H1 (cell line): ENCODE measurements at regions not wholly inside any gene's neighbourhood (a gene's known extent, or its start where the extent isn't known, plus 50 kb on each side); places are given as distances from the start of the nearest gene placed in this dataset.
A peak's percentile ranks its signal among the peaks of the same experiment; 100 is the strongest.

Experiments used
- CTCF ChIA-PET: fragments of 300-600 bp; sonication (Branson Sonifier 250); formaldehyde crosslinking; loops from one replicate; lab custom pipeline; 2021; ENCODE audit not compliant: partially characterized antibody; lab: Charles Lee
- POLR2A ChIA-PET: fragments of 300-600 bp; sonication (Branson Sonifier 250); formaldehyde crosslinking; loops from one replicate; lab custom pipeline; 2021; ENCODE audit warnings: inconsistent platforms; ENCODE audit not compliant: partially characterized antibody; lab: Charles Lee
- DNase-seq, 2 experiments: peaks; one replicate each; pipeline versions ENCODE4 v3.0.0 to v3.0.0-alpha.2; 2010 to 2022; ENCODE audit warnings: low spot score in 2 of 2, low read depth in 1 of 2, mixed read lengths in 1 of 2
- FAIRE-seq: peaks from 2 replicates; lab custom pipeline; 2011; peaks lifted over from hg19 to GRCh38; lab: Jason Lieb, UNC
- H2AFZ ChIP-seq: 2 replicates; pipeline ENCODE4 v1.8.1; 2012; ENCODE audit warnings: low read length, inconsistent platforms
- H2AK5ac ChIP-seq: 2 replicates; pipeline ENCODE4 v1.6.1; 2013; ENCODE audit warnings: low read depth, low read length
- H2BK120ac ChIP-seq: replicated peaks from 2 replicates; pipeline ENCODE3; 2013; ENCODE audit warnings: low read depth, low read length, inconsistent platforms
- H2BK12ac ChIP-seq: 2 replicates; pipeline ENCODE4 v1.6.1; 2013; ENCODE audit warnings: low read depth, low read length
- H2BK15ac ChIP-seq: 2 replicates; pipeline ENCODE4 v1.6.1; 2013; ENCODE audit warnings: low read length
- H2BK20ac ChIP-seq: 2 replicates; pipeline ENCODE4 v1.6.1; 2013; ENCODE audit warnings: low read length
- H2BK5ac ChIP-seq: 2 replicates; pipeline ENCODE4 v1.6.1; 2013; ENCODE audit warnings: low read depth, low read length
- H3K14ac ChIP-seq: 2 replicates; pipeline ENCODE4 v1.6.1; 2013; ENCODE audit warnings: inconsistent platforms; ENCODE audit not compliant: insufficient read length
- H3K18ac ChIP-seq: 2 replicates; pipeline ENCODE4 v1.6.1; 2013; ENCODE audit warnings: low read length; ENCODE audit errors: extremely low read depth
- H3K23ac ChIP-seq: 2 replicates; pipeline ENCODE4 v1.6.1; 2013; ENCODE audit warnings: inconsistent platforms; ENCODE audit not compliant: insufficient read length
- H3K23me2 ChIP-seq: 2 replicates; pipeline ENCODE4 v1.6.1; 2013; ENCODE audit warnings: low read depth, low read length
- H3K27ac ChIP-seq: 2 replicates; pipeline ENCODE4 v1.6.1; 2011; ENCODE audit warnings: low read depth, low read length, inconsistent platforms
- H3K27me3 ChIP-seq, 4 experiments: replicated peaks in 1 of 4; 1 replicate in 1 of 4; 2 replicates in 3 of 4; pipeline versions ENCODE4 v1.6.1 to v1.8.1; 2011 to 2013; ENCODE audit warnings: low read length in 3 of 4, mild to moderate bottlenecking in 3 of 4, inconsistent platforms in 2 of 4, mixed read lengths in 2 of 4, moderate library complexity in 1 of 4; ENCODE audit not compliant: control insufficient read depth in 3 of 4, insufficient read depth in 3 of 4; ENCODE audit errors: extremely low read depth in 1 of 4
- H3K36me3 ChIP-seq, 4 experiments: 2 replicates each; pipeline versions ENCODE4 v1.6.1 to v1.8.1; 2011 to 2013; ENCODE audit warnings: mild to moderate bottlenecking in 4 of 4, low read length in 3 of 4, moderate library complexity in 2 of 4, control low read depth in 1 of 4, inconsistent platforms in 1 of 4; ENCODE audit not compliant: insufficient read depth in 4 of 4, control insufficient read depth in 2 of 4
- H3K4ac ChIP-seq: replicated peaks from 2 replicates; pipeline ENCODE3; 2013; ENCODE audit warnings: low read length, low read depth, mixed read lengths, inconsistent platforms; ENCODE audit not compliant: insufficient read length
- H3K4me1 ChIP-seq, 4 experiments: replicated peaks in 1 of 4; 1 replicate in 1 of 4; 2 replicates in 3 of 4; pipeline versions ENCODE4 v1.6.1 to v1.8.1; 2011 to 2013; ENCODE audit warnings: low read length in 3 of 4, inconsistent platforms in 2 of 4, mixed read lengths in 1 of 4; ENCODE audit not compliant: insufficient read depth in 4 of 4, control insufficient read depth in 3 of 4
- H3K4me2 ChIP-seq, 2 experiments: 2 replicates each; pipeline versions ENCODE4 v1.6.1 to v1.8.1; 2011 to 2013; ENCODE audit warnings: low read depth in 2 of 2, low read length in 2 of 2, control low read depth in 1 of 2, inconsistent platforms in 1 of 2, mild to moderate bottlenecking in 1 of 2; ENCODE audit not compliant: insufficient read depth in 1 of 2
- H3K4me3 ChIP-seq, 4 experiments: fragments of 200-600, 300-600 bp in 1 of 4; sonication (generic), shearing (Covaris generic), sonication (Bioruptor Twin) in 1 of 4; 2 replicates each; pipeline versions ENCODE4 v1.5.1 to v1.8.1; 2011 to 2016; ENCODE audit warnings: low read length in 4 of 4, low read depth in 3 of 4, control low read depth in 2 of 4, inconsistent platforms in 2 of 4, mild to moderate bottlenecking in 2 of 4, mixed read lengths in 1 of 4, moderate library complexity in 1 of 4; ENCODE audit not compliant: insufficient read depth in 2 of 4; ENCODE audit errors: extremely low read depth in 1 of 4
- H3K56ac ChIP-seq: replicated peaks from 2 replicates; pipeline ENCODE3; 2013; ENCODE audit warnings: low read depth, mild to moderate bottlenecking, mixed read lengths, low read length, inconsistent platforms; ENCODE audit not compliant: insufficient read length
- H3K79me1 ChIP-seq: 2 replicates; pipeline ENCODE4 v1.6.1; 2013; ENCODE audit warnings: low read depth, low read length, control low read depth
- H3K79me2 ChIP-seq, 2 experiments: 2 replicates each; pipeline versions ENCODE4 v1.6.1 to v1.8.1; 2012 to 2013; ENCODE audit warnings: low read length in 2 of 2, mild to moderate bottlenecking in 2 of 2, inconsistent platforms in 1 of 2; ENCODE audit not compliant: insufficient read depth in 2 of 2, control insufficient read depth in 1 of 2
- H3K9ac ChIP-seq, 4 experiments: replicated peaks in 1 of 4; 1 replicate in 1 of 4; 2 replicates in 3 of 4; pipeline versions ENCODE4 v1.6.1 to v1.8.1; 2011 to 2013; ENCODE audit warnings: low read depth in 3 of 4, low read length in 3 of 4, control low read depth in 2 of 4, mild to moderate bottlenecking in 2 of 4, moderate library complexity in 2 of 4, inconsistent platforms in 1 of 4; ENCODE audit errors: extremely low read depth in 1 of 4
- H3K9me3 ChIP-seq, 2 experiments: 2 replicates each; pipeline versions ENCODE4 v1.6.1 to v1.8.1; 2012 to 2013; ENCODE audit warnings: mild to moderate bottlenecking in 2 of 2, moderate library complexity in 2 of 2, control low read depth in 1 of 2, inconsistent platforms in 1 of 2, low read depth in 1 of 2, low read length in 1 of 2, mixed read lengths in 1 of 2; ENCODE audit not compliant: insufficient read depth in 2 of 2
- H4K20me1 ChIP-seq, 2 experiments: replicated peaks in 1 of 2; 2 replicates each; pipeline versions ENCODE3 to v1.8.1; 2011 to 2013; ENCODE audit warnings: inconsistent platforms in 2 of 2, low read length in 2 of 2, mild to moderate bottlenecking in 1 of 2; ENCODE audit not compliant: insufficient read depth in 2 of 2, control insufficient read depth in 1 of 2
- H4K5ac ChIP-seq: 2 replicates; pipeline ENCODE4 v1.6.1; 2013; ENCODE audit warnings: low read length, low read depth, mixed read lengths, inconsistent platforms; ENCODE audit not compliant: insufficient read length
- H4K8ac ChIP-seq: 2 replicates; pipeline ENCODE4 v1.8.0; 2013; ENCODE audit warnings: mild to moderate bottlenecking, moderate library complexity, low read length, inconsistent platforms; ENCODE audit not compliant: insufficient read depth; ENCODE audit errors: extremely low read depth
- H4K91ac ChIP-seq: replicated peaks from 2 replicates; pipeline ENCODE3; 2013; ENCODE audit warnings: low read length, mixed read lengths, inconsistent platforms; ENCODE audit not compliant: insufficient read length
- ATF3 ChIP-seq: IDR thresholded peaks from 2 replicates; pipeline ENCODE4 v1.6.1; 2011; ENCODE audit warnings: low read depth, mild to moderate bottlenecking, low read length; ENCODE audit not compliant: insufficient read depth
- CEBPB ChIP-seq: IDR thresholded peaks from 2 replicates; pipeline ENCODE4 v1.6.1; 2012; ENCODE audit warnings: low read depth, low read length
- EP300 ChIP-seq, 2 experiments: IDR thresholded peaks; 1 replicate in 1 of 2; 2 replicates in 1 of 2; pipeline ENCODE4 v1.6.1; 2011 to 2012; ENCODE audit warnings: low read depth in 2 of 2, low read length in 2 of 2, mild to moderate bottlenecking in 2 of 2, borderline replicate concordance in 1 of 2, inconsistent platforms in 1 of 2, moderate library complexity in 1 of 2
- GTF2F1 ChIP-seq: IDR thresholded peaks from 2 replicates; pipeline ENCODE4 v1.6.1; 2012; ENCODE audit warnings: low read depth, low read length, improper control_type of control experiment, borderline replicate concordance
- JUND ChIP-seq: IDR thresholded peaks from 2 replicates; pipeline ENCODE4 v1.6.1; 2011; ENCODE audit warnings: mild to moderate bottlenecking, improper control_type of control experiment, low read length
- KDM4A ChIP-seq: IDR thresholded peaks from one replicate; pipeline ENCODE4 v1.7.1; 2012; ENCODE audit warnings: low read depth, mild to moderate bottlenecking, moderate library complexity, low read length, inconsistent platforms; ENCODE audit not compliant: severe bottlenecking
- MAFK ChIP-seq: IDR thresholded peaks from 2 replicates; pipeline ENCODE4 v1.6.1; 2012; ENCODE audit warnings: low read depth, mild to moderate bottlenecking, improper control_type of control experiment, low read length
- NANOG ChIP-seq: IDR thresholded peaks from 2 replicates; pipeline ENCODE4 v1.6.1; 2011; ENCODE audit warnings: low read length, low read depth, mild to moderate bottlenecking, inconsistent platforms; ENCODE audit not compliant: insufficient read depth, poor library complexity, severe bottlenecking
- PHF8 ChIP-seq: fragments of 200-600 bp; sonication (generic); conservative IDR thresholded peaks from 2 replicates; pipeline ENCODE4 v1.7.1; 2012; ENCODE audit warnings: low read depth, mild to moderate bottlenecking, inconsistent platforms, low read length, moderate library complexity
- POLR2AphosphoS5 ChIP-seq: IDR thresholded peaks from 2 replicates; pipeline ENCODE4 v1.6.1; 2011; ENCODE audit warnings: low read depth, low read length
- SAP30 ChIP-seq: fragments of 300-600 bp; sonication (generic); IDR thresholded peaks from 2 replicates; pipeline ENCODE4 v1.7.1; 2012; ENCODE audit warnings: low read length, moderate library complexity, mild to moderate bottlenecking, inconsistent platforms; ENCODE audit not compliant: insufficient read depth, insufficient replicate concordance
- SIN3A ChIP-seq, 2 experiments: IDR thresholded peaks in 1 of 2; conservative IDR thresholded peaks in 1 of 2; 2 replicates each; pipeline ENCODE4 v1.6.1; 2011 to 2012; ENCODE audit warnings: low read length in 2 of 2, improper control_type of control experiment in 1 of 2, low read depth in 1 of 2, mild to moderate bottlenecking in 1 of 2
- TCF12 ChIP-seq: IDR thresholded peaks from 2 replicates; pipeline ENCODE4 v1.6.1; 2011; ENCODE audit warnings: low read depth, mild to moderate bottlenecking, low read length
- WGBS, 2 experiments: shearing (Covaris generic) in 1 of 2; methylation state at CpG; one replicate each; pipeline versions ENCODE4 v1.1.6 to v1.1.7; 2013 to 2015; ENCODE audit warnings: low lambda C conversion rate in 2 of 2, mixed read lengths in 2 of 2, inconsistent platforms in 1 of 2, low coverage in 1 of 2, missing lambda C conversion rate in 1 of 2; ENCODE audit not compliant: insufficient replicate concordance in 2 of 2, insufficient coverage in 1 of 2, insufficient read length in 1 of 2; ENCODE audit errors: extremely low coverage in 1 of 2, missing lambda C conversion rate in 1 of 2; 5-methylcytosine and 5-hydroxymethylcytosine counted together

GRCh38 chrX:69320116-69320515 lies 154.9 kb upstream of the PJA1 start:
- H4K5ac ChIP-seq = no peak overlapping the region
- H3K27ac ChIP-seq = no peak overlapping the region
- no peaks in the 10 kb centered on the region for H3K79me1 ChIP-seq
- H3K36me3 ChIP-seq = no peaks in the 10 kb centered on the region
- WGBS, 2 experiments = 71% methylated on average over 1 of the region's 1 CpG; no CpG with 5 or more reads in 1 of the 2 experiments
- H2AK5ac ChIP-seq = no peak overlapping the region
- FAIRE-seq (no peak), DNase-seq (no peak)
- no peak overlapping the region for H2BK120ac ChIP-seq
- H2BK5ac ChIP-seq = no peak overlapping the region
- H2BK20ac ChIP-seq = no peak overlapping the region
- CTCF ChIA-PET = no interaction called here
- H3K4me3 ChIP-seq = no peak overlapping the region
- no peak overlapping the region for H3K23ac ChIP-seq
- no peaks in the 10 kb centered on the region for H3K79me2 ChIP-seq
- H3K9me3 ChIP-seq = no peaks in the 10 kb centered on the region
- H3K23me2 ChIP-seq = no peaks in the 10 kb centered on the region; the same call in 1 of the 2 replicates
- POLR2A ChIA-PET = no interaction called here
- H3K9ac ChIP-seq = no peak overlapping the region
- peaks cover 0 to 2% (median 0%) of the 10 kb centered on the region in 4 experiments; a peak in 1 of 7 replicates for H3K27me3 ChIP-seq
- no peaks in the 10 kb centered on the region for H4K20me1 ChIP-seq
- H3K4ac ChIP-seq = no peak overlapping the region
- H2BK15ac ChIP-seq = no peak overlapping the region
- H3K56ac ChIP-seq = no peak overlapping the region
- H3K18ac ChIP-seq = no peak overlapping the region
- H2AFZ ChIP-seq = no peak overlapping the region
- no peak overlapping the region for H3K14ac ChIP-seq
- no peak overlapping the region for H3K4me2 ChIP-seq
- peaks cover 0 to 15% (median 8%) of the 10 kb centered on the region in 4 experiments; a peak in 4 of 7 replicates for H3K4me1 ChIP-seq
- H4K8ac ChIP-seq = no peak overlapping the region
- H2BK12ac ChIP-seq = 0 out of 2 replicates have a peak overlapping the region, but pooled peaks have one; percentile 50
- H4K91ac ChIP-seq = no peak overlapping the region
- TF ChIP-seq TCF12 (no peak), ATF3 (no peak), POLR2AphosphoS5 (no peak), NANOG (no peak), CEBPB (no peak), JUND (no peak), GTF2F1 (no peak), EP300 (IDR thresholded peaks at IDR 0.05; ENCODE audit: borderline replicate concordance in 1 of 2, low read depth in 2 of 2, low read length in 2 of 2) (no peak), MAFK (no peak), SAP30 (no peak), SIN3A (conservative IDR thresholded peaks at IDR 0.05 in 1 of 2, IDR thresholded peaks at IDR 0.05 in 1 of 2; ENCODE audit: low read depth in 1 of 2, low read length in 2 of 2) (no peak), KDM4A (no peak), PHF8 (no peak)
